Right lobe of liver (tissue), 4 donors: ENCODE measurements at regions not wholly inside any gene's neighbourhood (a gene's known extent, or its start where the extent isn't known, plus 50 kb on each side); places are given as distances from the start of the nearest gene placed in this dataset.

Source experiments
- POLR2A ChIP-seq: fragments of 450-650 bp; IDR thresholded peaks from one replicate; pipeline ENCODE4 v1.6.1; 2017; ENCODE audit warnings: antibody characterized with exemption, mild to moderate bottlenecking
- TF ChIP-seq, protein P1 (sequence below), 4 donors: fragments of 200-600 bp in 3 of 4; fragments of 450-650 bp in 1 of 4; IDR thresholded peaks; one replicate each; pipeline versions ENCODE4 v1.5.1 to v1.8.0; 2016 to 2022; ENCODE audit warnings: antibody characterized with exemption in 4 of 4, mild to moderate bottlenecking in 2 of 4
- donor health status: DM: no; HTN: no; CAD: no.
- donor health status: DM: no; HTN: no; CAD: no.
- donor health status: DM: no; HTN: yes; CAD: no.

DNA sequence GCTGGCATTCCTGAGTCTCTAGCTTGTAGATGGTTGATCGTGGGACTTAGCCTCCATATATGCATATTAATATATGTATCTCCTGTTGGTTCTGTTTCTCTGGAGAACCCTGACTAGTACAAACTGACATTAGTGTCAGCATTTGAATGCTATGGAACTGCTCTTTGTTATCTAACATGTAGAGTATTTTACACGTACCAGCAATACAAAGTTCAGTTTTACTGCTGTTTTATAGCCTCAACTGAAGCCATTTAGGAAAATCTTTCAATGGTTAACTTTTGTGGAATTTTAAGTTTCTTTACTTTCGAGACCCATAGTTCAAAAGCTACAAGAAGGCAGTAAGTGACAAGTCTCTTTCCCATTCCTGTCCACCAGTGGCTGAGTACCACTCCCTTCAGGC lies 418.4 kb downstream of the NUP35 start:
- TF ChIP-seq, protein P1, sequence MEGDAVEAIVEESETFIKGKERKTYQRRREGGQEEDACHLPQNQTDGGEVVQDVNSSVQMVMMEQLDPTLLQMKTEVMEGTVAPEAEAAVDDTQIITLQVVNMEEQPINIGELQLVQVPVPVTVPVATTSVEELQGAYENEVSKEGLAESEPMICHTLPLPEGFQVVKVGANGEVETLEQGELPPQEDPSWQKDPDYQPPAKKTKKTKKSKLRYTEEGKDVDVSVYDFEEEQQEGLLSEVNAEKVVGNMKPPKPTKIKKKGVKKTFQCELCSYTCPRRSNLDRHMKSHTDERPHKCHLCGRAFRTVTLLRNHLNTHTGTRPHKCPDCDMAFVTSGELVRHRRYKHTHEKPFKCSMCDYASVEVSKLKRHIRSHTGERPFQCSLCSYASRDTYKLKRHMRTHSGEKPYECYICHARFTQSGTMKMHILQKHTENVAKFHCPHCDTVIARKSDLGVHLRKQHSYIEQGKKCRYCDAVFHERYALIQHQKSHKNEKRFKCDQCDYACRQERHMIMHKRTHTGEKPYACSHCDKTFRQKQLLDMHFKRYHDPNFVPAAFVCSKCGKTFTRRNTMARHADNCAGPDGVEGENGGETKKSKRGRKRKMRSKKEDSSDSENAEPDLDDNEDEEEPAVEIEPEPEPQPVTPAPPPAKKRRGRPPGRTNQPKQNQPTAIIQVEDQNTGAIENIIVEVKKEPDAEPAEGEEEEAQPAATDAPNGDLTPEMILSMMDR (IDR thresholded peaks at IDR 0.05), result no peak
- no peak for TF ChIP-seq POLR2A
